GM13977 (cell line): ENCODE measurements at regions not wholly inside any gene's neighbourhood (a gene's known extent, or its start where the extent isn't known, plus 50 kb on each side); places are given as distances from the start of the nearest gene placed in this dataset.
"Not testable (repeated sequence)": the region's sequence is repeated elsewhere in the genome, so short reads cannot be mapped to it uniquely, and the experiment has no call there.

Experiments
- DNase-seq: peaks from one replicate; pipeline ENCODE4 v3.0.0; 2012; ENCODE audit warnings: low spot score
- CTCF ChIP-seq: IDR thresholded peaks from 2 replicates; pipeline ENCODE4 v1.5.1; 2012; ENCODE audit warnings: mild to moderate bottlenecking, control low read depth; ENCODE audit not compliant: insufficient read depth; ENCODE audit errors: extremely low read depth, missing control alignments
- in situ Hi-C: fragments of 300-500 bp; cut with MboI; formaldehyde crosslinking; loops from one replicate; pipeline ENCODE4 v1.12.0; 2022; ENCODE audit warnings: low sequenced_read_pairs, low pct_unique_long_range_greater_than_20kb, mixed read lengths, inconsistent platforms; ENCODE audit not compliant: unreplicated experiment

DNA sequence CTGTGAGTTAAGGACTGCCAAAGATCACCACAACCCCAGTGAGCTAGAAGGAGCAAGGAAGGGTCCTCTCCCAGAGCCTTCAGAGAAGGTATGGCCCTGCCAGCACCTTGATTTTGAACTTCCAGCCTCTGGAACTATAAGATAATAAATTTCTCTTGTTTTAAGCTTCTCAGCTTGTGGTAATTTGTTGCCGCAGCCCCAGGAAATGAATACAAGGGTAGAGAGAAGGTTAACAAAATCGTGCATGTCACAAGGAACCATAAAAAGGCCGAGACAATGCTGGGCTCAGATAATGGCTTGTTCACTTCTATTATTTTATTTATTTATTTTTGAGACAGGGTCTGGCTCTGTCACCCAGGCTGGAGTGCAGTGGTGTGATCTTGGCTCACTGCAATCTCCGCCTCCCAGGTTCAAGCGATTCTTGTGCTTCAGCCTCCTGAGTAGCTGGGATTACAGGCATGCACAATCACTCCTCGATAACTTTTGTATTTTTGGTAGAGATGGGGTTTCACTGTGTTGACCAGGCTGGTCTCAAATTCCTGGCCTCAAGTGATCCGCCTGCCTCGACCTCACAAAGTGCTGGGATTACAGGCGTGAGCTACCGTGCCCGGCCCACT, 71.5 kb downstream of the WSB1 start:
- in situ Hi-C loops, DNase-seq: not testable (repeated sequence)

DNA sequence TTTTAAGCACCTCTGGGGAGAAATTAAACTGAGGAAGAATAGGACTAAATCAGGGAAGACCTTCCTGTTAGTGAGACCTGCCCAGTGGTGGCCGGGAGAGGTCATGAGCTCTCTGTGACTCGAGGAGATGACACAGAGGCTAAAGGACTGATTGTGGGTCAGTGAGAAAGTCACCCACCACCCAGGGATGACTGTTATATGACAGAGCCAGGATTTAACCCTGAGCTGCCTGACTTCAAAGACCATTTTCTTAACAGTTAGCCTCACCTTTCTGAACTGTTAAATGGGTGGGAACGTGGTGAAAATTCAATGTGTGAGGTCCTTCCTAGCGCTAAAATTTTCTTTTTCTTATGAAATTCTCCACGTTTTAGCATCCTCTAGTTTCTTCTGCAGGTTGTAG, 72.5 kb downstream of the WSB1 start:
- in situ Hi-C loops = no loop called here
- DNase-seq = no peak
- TF ChIP-seq CTCF = no peak

DNA sequence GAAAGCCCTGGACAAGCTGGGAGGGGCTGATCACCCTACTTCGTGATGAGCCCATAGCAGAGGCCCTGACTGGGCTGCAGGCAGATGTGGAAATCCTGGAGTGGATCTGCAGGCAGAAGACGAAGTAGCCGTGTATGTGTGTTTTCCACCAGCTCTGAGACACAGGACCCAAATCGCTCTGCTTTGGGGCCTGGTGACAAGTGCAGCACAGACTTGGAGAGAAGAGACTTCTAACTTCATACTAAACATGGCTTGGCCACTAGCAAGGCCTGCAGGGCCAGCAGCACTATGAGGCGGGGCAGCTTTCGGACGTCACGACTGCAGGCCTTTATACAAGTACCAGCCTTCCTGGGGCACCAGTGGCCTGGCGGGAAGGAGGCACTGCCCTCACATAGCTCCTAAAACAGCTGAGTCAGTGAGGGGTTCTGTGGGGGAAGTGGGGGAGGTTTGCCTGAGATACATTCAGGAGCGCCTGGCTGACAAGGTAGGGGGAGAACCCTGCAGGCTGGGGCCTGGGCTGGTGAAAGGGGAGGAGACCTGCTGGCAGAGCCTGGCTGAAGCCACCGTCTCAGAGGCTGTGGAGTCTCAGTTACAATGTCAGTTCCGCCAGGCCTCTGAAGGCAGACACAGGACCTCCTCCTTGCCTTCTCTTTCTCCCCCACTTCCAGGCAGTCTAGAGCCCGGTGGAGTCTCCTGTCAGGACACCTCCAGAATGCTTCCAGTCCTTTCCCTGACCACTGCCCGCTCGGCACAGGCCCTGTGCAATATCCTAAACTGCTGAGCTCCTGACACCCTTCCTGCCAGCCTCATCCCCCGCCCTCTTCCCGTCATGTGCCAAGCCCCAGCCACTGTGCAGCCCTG, 73.4 kb downstream of the WSB1 start:
- in situ Hi-C loops = no loop called here
- no peak for DNase-seq
- no peak for TF ChIP-seq CTCF

DNA sequence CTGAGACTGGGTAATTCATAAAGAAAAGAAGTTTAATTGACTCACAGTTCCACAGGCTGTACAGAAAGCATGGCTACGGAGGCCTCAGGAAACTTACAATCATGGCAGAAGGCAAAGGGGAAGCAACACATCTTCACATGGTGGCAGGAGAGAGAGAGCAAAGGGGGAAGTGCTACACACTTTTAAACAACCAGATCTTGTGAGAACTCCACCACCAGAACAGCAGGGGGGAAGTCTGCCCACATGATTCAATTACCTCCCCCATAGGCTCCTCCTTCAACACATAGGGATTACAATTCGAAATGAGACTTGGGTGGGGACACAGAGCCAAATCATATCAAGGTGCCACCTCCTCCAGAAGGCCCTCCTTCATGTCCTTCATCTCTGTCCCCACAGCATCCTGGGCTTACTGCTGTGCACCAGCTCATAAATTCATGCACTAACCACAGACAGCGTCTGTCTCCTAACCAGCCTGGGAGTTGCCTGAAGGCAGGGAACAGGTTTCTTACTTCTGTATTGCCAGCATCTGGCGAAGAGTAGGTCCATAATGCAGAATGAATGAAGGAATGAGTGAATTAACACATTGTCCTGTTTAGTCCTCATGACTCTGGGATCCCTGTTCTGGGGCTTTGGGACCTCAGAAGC, 74.4 kb downstream of the WSB1 start:
- no peak for TF ChIP-seq CTCF
- no peak for DNase-seq
- in situ Hi-C loops = no loop called here

GRCh38 chr17:27368980-27369379, 75.1 kb downstream of the WSB1 start:
- in situ Hi-C loops = no loop called here
- TF ChIP-seq CTCF = no peak
- no peak for DNase-seq

DNA sequence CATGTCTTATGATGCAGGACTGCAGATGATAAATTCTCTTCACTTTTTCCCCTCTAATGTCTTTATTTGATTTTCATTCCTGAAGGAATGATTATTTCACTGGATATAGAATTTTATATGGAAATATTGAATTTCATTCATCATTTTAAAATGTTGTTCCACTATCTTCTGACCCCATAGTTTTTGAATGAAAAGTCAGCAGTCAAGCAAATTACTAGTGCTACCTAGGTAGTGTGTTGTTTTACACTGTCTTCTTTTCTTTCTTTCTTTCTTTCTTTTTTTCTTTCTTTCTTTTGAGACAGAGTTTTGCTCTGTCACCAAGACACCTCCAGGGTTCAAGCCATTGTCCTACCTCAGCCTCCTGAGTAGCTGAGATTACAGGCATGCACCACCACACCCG, 76.9 kb downstream of the WSB1 start:
- TF ChIP-seq CTCF = no peak
- DNase-seq = no peak
- in situ Hi-C loops = loop anchor here (10.0 kb wide), 1 partner anchor 84 kb away; the partner anchor contains the start of gene KSR1

DNA sequence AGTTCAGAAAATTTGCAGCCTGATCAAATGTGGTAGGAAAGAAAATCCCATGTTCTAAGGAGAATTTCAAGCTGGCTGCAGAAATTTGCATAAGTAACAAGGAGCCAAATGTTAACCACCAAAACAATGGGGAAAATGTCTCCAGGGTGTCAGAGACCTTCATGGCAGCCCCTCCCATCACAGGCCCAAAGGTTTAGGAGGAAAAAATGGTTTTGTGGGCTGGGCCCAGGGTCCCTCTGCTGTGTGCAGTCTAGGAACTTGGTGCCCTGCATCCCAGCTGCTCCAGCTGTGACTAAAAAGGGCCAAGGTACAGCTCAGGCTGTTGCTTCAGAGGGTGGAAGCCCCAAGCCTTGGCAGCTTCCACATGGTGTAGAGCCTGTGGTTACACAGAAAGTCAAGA, 79.8 kb downstream of the WSB1 start:
- DNase-seq = not testable (repeated sequence)
- in situ Hi-C loops = loop anchor here (10.0 kb wide), 1 partner anchor 81 kb away; the partner anchor contains the start of gene KSR1
